Testis (tissue), 2 donors: ENCODE measurements at regions not wholly inside any gene's neighbourhood (a gene's known extent, or its start where the extent isn't known, plus 50 kb on each side); places are given as distances from the start of the nearest gene placed in this dataset.
"Not testable (repeated sequence)": the region's sequence is repeated elsewhere in the genome, so short reads cannot be mapped to it uniquely, and the experiment has no call there.

Experiments used
- POLR2A ChIP-seq: fragments of 450-650 bp; IDR thresholded peaks from one replicate; pipeline ENCODE4 v1.6.1; 2017; ENCODE audit warnings: antibody characterized with exemption, mild to moderate bottlenecking, moderate library complexity
- TF ChIP-seq, protein P1 (sequence below), 3 experiments: fragments of 450-650 bp in 2 of 3; fragments of 200-600 bp in 1 of 3; sonication (generic) in 1 of 3; IDR thresholded peaks; one replicate each; pipeline ENCODE4 v1.5.1; 2016 to 2019; ENCODE audit warnings: antibody characterized with exemption in 3 of 3, mild to moderate bottlenecking in 2 of 3, moderate library complexity in 1 of 3

- TF ChIP-seq POLR2A: not testable (repeated sequence)
- TF ChIP-seq, protein P1, sequence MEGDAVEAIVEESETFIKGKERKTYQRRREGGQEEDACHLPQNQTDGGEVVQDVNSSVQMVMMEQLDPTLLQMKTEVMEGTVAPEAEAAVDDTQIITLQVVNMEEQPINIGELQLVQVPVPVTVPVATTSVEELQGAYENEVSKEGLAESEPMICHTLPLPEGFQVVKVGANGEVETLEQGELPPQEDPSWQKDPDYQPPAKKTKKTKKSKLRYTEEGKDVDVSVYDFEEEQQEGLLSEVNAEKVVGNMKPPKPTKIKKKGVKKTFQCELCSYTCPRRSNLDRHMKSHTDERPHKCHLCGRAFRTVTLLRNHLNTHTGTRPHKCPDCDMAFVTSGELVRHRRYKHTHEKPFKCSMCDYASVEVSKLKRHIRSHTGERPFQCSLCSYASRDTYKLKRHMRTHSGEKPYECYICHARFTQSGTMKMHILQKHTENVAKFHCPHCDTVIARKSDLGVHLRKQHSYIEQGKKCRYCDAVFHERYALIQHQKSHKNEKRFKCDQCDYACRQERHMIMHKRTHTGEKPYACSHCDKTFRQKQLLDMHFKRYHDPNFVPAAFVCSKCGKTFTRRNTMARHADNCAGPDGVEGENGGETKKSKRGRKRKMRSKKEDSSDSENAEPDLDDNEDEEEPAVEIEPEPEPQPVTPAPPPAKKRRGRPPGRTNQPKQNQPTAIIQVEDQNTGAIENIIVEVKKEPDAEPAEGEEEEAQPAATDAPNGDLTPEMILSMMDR (IDR thresholded peaks at IDR 0.05): not testable (repeated sequence)
Measured at GRCh38 chr9:41658116-41658515, 469.0 kb upstream of the ZNG1F start.
